ENCODE measurements at regions not wholly inside any gene's neighbourhood (a gene's known extent, or its start where the extent isn't known, plus 50 kb on each side); places are given as distances from the start of the nearest gene placed in this dataset.

- TF ChIP-seq, protein P1, sequence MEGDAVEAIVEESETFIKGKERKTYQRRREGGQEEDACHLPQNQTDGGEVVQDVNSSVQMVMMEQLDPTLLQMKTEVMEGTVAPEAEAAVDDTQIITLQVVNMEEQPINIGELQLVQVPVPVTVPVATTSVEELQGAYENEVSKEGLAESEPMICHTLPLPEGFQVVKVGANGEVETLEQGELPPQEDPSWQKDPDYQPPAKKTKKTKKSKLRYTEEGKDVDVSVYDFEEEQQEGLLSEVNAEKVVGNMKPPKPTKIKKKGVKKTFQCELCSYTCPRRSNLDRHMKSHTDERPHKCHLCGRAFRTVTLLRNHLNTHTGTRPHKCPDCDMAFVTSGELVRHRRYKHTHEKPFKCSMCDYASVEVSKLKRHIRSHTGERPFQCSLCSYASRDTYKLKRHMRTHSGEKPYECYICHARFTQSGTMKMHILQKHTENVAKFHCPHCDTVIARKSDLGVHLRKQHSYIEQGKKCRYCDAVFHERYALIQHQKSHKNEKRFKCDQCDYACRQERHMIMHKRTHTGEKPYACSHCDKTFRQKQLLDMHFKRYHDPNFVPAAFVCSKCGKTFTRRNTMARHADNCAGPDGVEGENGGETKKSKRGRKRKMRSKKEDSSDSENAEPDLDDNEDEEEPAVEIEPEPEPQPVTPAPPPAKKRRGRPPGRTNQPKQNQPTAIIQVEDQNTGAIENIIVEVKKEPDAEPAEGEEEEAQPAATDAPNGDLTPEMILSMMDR (IDR thresholded peaks at IDR 0.05), result no peak
- no peak for DNase-seq
- Histone ChIP-seq H3K4me3 (no peak overlapping the region), H3K4me1 (no peaks in the 10 kb centered on the region), H3K27me3 (no peaks in the 10 kb centered on the region), H3K27ac (no peak overlapping the region), H3K36me3 (no peaks in the 10 kb centered on the region), H3K9me3 (no peaks in the 10 kb centered on the region)
- intact Hi-C loops (cut with DNase I; ENCODE audit: low total_unique reads), result no loop called here
These were observed 137.3 kb upstream of the TENM4 start for GRCh38 chr11:79578116-79578515.

DNA sequence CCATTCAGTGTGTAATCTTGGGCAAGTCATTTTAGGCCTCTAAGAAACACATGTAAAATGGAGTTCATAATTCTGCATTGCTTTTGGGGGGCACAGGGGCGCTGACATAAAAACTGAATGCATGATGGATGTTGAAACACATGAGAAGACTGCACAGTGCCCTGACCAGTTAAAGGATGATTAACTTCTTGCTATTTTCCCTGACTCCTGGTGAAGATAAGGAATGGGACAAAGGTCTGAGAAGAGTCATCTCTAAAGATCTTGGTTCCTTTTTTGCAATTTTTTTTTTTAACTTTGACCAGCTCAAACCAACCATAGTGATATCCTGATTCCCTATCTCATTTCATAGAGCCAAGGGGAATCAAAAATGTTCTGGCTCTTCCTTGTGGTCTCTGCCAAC lies 134.9 kb upstream of the TENM4 start:
- Histone ChIP-seq H3K4me3 (no peak overlapping the region), H3K36me3 (no peaks in the 10 kb centered on the region), H3K9me3 (no peaks in the 10 kb centered on the region), H3K4me1 (no peaks in the 10 kb centered on the region), H3K27ac (no peak overlapping the region), H3K27me3 (no peaks in the 10 kb centered on the region)
- no peak for DNase-seq
- TF ChIP-seq, protein P1 (IDR thresholded peaks at IDR 0.05), result no peak
- intact Hi-C loops (cut with DNase I; ENCODE audit: low total_unique reads), result no loop called here

DNA sequence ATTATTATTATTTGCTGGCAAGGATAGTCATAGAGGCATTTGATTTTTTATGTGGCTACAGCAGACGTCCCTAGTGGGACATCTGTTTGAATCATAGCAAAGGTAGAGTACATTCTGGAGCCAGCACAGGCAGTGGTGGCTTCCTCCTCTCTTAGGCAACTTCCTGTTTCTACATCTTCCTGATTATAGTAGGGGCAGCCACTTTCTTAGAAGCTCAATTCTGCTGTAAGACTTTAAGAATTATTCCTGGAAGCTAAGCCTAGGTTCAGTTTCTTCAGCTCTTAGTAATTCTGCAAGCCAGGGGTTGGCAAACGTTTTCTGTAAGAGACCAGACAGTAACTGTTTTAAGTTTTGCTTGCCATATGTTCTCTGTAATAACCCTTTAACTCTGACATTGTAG lies 129.3 kb upstream of the TENM4 start:
- H3K27me3 ChIP-seq, result no peaks in the 10 kb centered on the region
- intact Hi-C loops (cut with DNase I; ENCODE audit: low total_unique reads), result no loop called here
- peaks cover 0 to 4% (median 0%) of the 10 kb centered on the region in 3 donors for H3K9me3 ChIP-seq
- H3K27ac ChIP-seq, result no peak overlapping the region
- no peaks in the 10 kb centered on the region for H3K4me1 ChIP-seq
- no peaks in the 10 kb centered on the region for H3K36me3 ChIP-seq
- H3K4me3 ChIP-seq, result no peak overlapping the region
- no peak for DNase-seq
- TF ChIP-seq, protein P1 (IDR thresholded peaks at IDR 0.05), result no peak

DNA sequence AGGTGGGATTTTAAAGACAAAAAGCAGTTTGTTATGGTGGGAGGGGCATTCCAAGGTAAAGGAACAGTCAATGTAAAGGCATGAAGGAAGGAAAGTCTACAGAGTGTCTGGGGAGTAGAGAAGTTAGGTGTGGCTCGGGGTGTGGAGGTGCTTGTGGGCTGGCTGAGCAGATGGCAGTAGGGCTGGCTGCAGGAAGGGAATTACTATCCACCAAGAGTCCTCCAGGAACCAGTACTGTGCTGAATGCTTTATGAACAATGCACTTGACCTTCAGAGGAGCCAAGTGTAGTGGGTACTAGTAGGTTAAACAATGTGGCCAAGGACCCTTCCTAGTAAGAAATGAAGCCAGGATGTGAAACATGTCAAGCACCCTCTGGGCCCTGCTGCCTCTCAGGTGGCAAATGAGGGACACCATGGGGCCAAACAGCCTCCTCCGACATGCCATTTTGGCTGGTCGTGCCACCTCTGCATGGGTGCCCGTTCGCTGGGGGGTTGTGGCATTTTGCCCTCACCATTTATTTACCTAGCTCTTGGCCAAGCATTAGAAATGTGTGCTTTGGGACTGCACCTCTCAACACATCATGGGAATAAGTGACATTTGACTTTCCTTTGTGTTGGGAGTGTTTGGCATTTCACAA lies 123.6 kb upstream of the TENM4 start:
- H3K4me1 ChIP-seq, result no peaks in the 10 kb centered on the region
- H3K4me3 ChIP-seq, result no peak overlapping the region
- peaks cover 0 to under 1% (median 0%) of the 10 kb centered on the region in 3 donors for H3K9me3 ChIP-seq
- no peak for DNase-seq
- no peaks in the 10 kb centered on the region for H3K27me3 ChIP-seq
- intact Hi-C loops (cut with DNase I; ENCODE audit: low total_unique reads), result no loop called here
- TF ChIP-seq, protein P1 (IDR thresholded peaks at IDR 0.05), result no peak
- no peak overlapping the region for H3K27ac ChIP-seq
- no peaks in the 10 kb centered on the region for H3K36me3 ChIP-seq

- DNase-seq, result no peak
- intact Hi-C loops (cut with DNase I; ENCODE audit: low total_unique reads), result no loop called here
These were observed 120.7 kb upstream of the TENM4 start for GRCh38 chr11:79561496-79561895.

More at GRCh38 chr11:79561496-79561895, 120.7 kb upstream of the TENM4 start:
- H3K4me3 ChIP-seq, result no peak overlapping the region
- TF ChIP-seq, protein P1 (IDR thresholded peaks at IDR 0.05), result no peak
- H3K36me3 ChIP-seq, result no peaks in the 10 kb centered on the region
- H3K4me1 ChIP-seq, result no peaks in the 10 kb centered on the region
- no peaks in the 10 kb centered on the region for H3K27me3 ChIP-seq
- H3K27ac ChIP-seq, result no peak overlapping the region
- H3K9me3 ChIP-seq, result no peaks in the 10 kb centered on the region

All from tibial artery (tissue), 4 donors.